Stimulated activated CD4-positive, alpha-beta T cell treated with anti-CD3 and anti-CD28 coated beads, Interleukin-15, amount 100 ng/mL, for 24 hours (primary cell): ENCODE measurements at regions not wholly inside any gene's neighbourhood (a gene's known extent, or its start where the extent isn't known, plus 50 kb on each side); places are given as distances from the start of the nearest gene placed in this dataset.
"Not testable (repeated sequence)": the region's sequence is repeated elsewhere in the genome, so short reads cannot be mapped to it uniquely, and the experiment has no call there.

ENCODE experiments used
- DNase-seq: peaks from one replicate; pipeline ENCODE4 v3.0.0-alpha.2; 2020

DNA sequence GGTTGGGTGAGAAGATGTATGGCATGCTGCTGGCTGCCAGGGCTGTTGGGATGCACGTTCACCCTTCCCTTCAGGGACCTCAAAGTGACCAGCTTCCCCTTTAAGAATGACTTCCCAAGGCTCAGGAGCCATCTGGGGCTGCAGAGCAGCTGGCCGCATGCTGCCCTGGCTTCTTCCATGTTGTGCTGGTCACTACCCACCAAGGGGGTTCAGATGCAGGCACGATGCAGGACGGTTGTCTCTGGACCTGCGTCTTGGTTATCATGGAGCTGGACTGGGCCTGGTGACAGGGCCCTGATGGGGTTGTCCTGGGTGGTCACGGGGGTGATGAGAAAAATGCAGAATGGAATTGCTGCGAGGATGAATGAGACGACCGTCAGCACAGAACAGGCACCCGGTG lies 297.8 kb downstream of the POTED start:
- DNase-seq = not testable (repeated sequence)

DNA sequence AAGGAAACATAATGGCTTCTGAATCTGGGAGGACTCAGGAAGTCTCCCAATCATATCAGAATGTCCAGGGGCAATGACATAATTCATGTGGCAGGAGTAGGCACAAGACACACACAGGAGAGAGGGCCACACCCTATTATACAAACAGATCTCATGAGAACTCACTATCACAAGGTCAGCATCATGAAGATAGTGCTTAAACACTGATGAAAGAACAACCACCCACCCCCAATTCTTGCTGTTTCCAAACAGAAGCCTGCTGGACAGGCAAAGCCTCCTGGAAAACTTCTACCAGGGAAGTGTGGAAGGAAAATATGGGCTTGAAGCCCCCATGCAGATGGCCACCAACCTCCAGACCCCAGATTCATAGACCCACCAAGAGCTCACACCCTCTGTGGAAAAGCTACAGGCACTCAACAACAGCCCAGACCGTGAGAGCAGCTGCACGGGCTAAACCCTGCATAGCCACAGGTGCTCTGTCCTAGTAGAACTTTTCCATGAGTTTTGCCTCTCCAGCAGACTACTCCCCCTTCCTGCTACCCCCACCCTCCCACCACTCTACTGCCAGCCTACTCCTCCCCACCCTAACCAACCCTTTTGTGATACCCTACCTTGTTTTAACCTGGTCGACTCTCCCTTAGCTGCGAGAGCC lies 287.1 kb downstream of the POTED start:
- not testable (repeated sequence) for DNase-seq

DNA sequence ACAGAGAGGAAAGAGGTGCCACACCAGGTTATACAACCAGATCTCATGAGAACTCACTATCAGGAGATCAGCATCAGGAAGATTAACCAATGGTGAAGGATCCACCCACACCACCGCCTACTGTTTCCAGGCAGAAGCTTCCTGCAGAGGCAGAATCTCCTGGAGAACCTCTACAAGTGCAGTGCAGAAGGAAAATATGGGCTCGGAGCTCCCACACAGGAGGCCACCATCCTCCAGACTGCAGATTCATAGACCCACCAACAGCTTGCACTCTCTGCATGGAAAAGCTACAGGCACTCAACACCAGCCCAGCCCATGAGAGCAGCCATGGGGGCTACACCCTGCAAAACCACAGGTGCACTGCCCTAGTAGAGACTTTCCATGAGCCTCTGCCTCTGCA lies 284.0 kb downstream of the POTED start:
- DNase-seq = not testable (repeated sequence)

DNA sequence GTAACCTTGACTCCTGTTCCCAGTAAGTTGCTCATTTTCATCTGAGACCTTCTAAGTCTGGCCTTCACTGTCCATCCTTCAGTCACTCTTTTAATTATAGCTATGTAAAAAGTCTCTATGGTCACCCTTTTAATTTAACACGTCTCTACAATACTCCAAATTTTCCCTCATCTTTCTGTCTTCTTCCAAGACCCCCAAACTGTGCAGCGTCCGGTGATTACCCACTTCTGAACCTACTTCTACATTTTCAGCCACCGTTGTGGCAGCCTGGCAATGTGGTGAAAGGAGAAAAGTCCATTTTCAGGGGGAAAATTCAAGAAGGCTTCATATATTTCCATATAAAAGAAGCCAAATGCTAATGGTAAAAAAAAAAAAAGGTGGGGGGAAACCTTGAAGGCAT lies 283.4 kb downstream of the POTED start:
- DNase-seq = not testable (repeated sequence)

DNA sequence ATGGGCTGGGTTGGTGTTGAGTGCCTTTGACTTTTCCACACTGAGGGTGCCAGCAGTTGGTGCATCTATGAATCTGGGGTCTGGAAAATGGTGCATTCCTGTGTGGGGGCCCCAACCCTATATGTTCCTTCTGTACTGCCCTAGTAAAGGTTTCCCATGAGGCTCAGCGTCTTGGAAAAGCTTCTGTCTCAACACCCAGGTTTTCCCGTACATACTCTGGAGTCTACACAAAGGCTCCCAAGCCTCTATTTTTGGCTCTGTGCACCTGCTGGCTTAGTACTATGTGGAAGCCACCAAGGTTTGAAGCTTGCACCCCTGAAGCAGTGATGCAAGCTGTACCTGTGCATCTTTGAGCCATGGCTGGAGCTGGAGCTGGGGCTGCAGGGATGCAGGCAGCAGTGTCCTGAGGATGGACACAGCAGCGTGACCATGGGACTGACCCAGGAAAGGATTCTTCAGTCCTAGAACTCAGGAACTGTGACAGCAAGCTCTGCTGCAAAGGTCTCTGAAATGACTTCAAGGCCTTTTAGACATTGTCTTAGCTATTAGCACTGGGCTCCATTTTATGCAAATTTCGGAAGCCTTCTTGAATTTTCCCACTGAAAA lies 282.7 kb downstream of the POTED start:
- DNase-seq = not testable (repeated sequence)

DNA sequence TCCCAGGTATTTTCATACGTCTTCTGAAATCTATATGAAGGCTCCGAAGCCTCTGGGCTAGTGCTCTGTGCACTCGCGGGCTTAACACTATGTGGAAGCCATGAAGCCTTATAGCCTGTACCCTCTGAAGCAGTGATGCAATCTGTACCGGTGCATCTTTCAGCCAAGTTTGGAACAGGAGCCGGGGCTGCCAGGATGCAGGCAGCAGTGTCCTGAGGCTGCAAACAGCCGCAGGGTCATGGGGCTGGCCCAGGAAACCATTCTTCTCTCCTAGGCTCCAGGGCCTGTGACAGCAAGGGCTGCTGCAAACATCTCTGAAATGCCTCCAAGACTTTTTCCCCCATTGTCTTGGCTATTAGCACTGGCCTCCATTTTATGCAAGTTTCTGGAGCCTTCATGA lies 279.6 kb downstream of the POTED start:
- DNase-seq = not testable (repeated sequence)

DNA sequence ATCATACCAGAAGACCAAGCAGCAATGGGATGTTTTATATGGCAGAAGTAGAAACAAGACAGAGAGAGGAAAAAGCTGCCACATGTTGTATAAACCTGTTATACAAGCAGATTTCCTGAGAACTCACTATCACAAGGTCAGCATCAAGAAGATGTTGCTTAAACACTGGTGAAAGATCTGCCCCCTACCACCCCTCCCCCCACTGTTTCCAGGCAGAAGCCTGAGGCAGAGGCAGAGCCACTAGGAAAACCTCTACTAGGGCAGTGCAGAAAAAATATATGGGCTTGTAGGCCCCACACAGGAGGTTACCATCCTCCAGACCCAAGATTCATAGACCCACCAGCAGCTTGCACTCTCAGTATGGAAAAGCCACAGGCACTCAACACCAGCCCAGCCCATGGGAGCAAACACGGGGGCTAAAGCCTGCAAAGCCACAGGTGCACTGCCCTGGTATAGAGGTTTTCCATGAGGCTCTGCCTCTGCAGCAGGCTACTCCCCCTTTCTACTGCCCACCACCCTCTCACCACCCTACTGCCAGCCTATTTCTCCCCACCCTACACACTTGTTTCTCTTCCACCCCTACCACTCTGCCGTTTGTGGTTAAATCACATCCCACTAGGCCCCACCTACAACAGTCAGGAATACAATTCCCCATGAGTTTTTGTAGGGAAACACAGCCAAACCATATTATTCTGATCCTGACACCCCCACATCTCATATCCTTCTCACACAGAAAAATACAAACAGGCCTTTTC lies 274.2 kb downstream of the POTED start:
- not testable (repeated sequence) for DNase-seq

DNA sequence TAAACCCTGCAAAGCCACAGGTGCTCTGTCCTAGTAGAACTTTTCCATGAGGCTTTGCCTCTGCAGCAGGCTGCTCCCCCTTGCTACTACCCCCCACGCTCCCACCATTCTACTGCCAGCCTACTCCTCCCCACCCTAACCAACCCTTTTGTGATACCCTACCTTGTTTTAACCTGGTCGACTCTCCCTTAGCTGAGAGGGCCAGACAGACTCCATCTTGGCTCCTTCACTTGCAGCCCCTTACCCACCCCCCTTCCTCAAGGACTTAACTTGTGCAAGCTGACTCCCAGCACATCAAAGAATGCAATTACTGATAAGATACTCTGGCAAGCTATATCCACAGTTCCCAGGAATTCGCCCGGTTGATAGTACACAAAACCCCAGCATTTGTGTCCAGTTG lies 267.9 kb downstream of the POTED start:
- DNase-seq = not testable (repeated sequence)

DNA sequence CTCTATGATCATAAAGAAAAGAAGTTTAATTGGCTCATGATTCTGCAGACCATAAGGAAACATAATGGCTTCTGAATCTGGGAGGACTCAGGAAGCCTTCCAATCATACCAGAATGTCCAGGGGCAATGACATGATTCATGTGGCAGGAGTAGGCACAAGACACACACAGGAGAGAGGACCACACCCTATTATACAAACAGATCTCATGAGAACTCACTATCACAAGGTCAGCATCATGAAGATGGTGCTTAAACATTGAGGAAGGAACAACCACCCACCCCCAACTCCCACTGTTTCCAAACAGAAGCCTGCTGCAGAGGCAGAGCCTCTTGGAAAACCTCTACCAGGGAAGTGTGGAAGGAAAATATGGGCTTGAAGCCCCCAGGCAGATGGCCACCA lies 267.4 kb downstream of the POTED start:
- DNase-seq = not testable (repeated sequence)

DNA sequence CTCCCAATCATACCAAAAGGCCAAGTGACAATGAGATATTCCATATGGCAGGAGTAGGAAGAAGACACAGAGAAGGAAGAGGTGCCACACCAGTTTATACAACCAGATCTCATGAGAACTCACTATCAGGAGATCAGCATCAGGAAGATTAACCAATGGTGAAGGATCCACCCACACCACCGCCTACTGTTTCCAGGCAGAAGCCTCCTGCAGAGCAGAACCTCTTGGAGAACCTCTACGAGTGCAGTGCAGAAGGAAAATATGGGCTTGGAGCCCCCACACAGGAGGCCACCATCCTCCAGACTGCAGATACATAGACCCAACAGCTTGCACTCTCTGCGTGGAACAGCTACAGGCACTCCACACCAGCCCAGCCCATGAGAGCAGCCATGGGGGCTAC lies 264.4 kb downstream of the POTED start:
- DNase-seq = not testable (repeated sequence)

DNA sequence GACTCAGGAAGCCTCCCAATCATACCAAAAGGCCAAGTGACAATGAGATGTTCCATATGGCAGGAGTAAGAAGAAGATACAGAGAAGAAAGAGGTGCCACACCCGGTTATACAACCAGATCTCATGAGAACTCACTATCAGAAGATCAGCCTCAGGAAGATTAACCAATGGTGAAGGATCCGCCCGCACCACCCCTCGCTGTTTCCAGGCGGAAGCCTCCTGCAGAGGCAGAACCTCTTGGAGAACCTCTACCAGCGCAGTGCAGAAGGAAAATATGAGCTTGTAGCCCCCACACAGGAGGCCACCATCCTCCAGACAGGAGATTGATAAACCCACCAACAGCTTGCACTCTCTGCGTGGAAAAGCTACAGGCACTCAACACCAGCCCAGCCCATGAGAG lies 245.1 kb downstream of the POTED start:
- DNase-seq = no peak

DNA sequence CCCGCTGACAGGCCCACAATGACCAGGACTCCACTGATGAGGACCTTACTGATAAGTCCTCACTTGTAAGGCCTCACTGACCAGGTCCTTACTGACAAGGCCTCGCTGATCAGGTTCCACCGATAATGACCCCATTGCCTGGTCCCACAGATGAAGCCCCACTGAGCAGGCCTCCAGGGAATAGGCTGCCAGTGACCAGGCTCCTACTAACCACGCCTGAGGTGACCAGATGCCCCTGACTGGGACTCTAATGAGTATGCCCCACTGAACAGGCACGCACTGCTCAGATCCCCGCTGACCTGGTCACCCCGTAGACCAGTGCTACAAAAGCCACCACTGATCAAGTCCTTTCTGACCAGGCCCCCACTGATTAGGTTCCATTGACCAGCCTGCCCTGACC lies 241.2 kb downstream of the POTED start:
- DNase-seq = not testable (repeated sequence)

DNA sequence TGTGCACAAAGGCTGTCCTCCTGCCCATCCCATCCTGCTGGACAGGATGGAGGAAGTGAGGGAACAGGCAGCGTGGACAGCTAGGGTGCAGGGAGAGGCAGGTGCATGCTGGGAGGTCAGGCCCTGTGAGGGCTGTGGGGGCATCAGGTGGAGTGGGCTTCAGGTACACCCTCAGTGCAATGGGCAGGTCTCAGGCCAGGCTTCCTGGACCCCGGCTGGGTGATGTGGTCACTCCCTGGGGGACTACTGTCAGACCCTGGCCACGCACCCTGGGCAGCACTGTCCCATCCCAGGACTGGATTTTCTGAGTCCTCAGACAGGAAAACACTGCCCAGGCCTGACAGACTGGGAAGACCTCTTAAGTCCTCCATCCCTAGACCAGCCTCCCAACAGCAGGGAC lies 239.9 kb downstream of the POTED start:
- DNase-seq = not testable (repeated sequence)

DNA sequence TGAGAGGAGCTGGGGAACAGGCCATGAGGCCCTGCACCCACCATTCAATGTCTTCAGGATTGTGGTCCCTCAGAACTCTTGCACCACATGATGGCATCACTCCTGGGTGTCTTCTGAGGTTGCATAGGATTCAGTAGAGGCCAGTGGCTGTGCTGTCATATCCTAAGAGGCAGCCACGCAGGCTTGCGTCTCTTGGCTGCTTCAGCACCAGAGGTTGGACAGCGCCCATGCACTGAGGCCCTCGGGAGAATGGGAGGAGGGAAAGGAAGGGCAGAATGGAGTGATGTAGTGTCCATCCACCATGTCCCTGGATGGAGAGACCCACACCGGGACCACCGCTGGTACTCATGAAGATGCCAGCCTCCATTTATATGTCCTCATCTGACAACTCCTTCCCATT lies 237.1 kb downstream of the POTED start:
- DNase-seq = not testable (repeated sequence)

DNA sequence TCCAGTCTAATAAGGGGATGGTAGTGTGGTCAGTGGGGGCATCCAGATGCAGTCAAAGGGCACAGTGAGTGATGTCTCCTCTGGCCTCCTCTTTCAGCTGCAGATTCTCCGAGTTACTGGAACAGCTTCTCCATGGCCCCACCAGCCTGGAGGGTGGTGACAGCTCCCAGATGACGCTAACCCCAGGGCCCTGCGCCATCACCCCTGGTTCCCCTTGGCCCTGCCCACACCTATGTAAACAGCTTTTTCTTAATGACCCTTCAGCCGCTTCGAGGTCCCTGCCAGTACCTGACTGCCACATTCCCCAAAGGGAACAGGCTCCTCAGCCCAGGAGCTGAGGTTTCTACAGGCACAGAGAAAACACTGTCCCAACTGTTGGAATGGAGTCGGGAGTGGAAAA lies 235.0 kb downstream of the POTED start:
- not testable (repeated sequence) for DNase-seq

DNA sequence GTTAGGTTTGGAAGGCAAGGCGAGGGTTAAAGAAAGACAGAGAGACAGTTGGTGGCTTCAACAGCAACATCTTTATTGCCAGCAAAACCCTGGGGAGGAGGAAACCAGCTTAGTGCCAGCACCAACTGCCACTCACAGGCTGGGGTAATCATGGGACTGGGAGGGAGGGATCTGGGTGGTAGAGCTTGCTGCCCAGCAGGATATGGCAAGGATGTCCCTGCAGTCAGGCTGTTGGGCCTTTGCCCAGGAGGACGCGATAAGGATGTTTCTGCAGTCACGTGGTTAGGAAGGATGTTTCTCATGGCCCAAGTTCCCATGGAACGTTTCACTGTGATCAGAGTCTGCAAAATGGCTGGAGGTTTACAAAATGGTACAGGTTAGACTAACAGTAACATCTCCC lies 233.5 kb downstream of the POTED start:
- not testable (repeated sequence) for DNase-seq

DNA sequence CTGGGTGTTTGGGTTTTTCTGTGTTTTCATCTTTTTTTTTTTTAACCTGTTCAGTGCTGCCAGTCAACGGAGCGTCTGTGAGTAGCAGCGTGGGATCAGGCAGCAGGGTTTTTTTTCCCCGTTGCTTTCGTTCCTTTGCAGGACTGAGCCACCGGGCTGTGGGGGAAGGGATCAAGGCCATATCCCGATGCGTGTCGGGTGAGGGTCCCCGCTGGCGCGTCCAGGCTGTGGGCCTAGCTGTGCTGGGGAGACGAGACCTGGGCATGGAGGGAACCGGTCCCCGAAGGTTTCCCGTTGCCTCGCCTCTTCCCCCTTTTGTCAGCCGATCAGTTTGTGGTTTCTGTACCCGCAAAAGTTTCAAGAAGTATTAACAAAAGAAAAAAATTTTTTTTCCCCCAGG lies 218.1 kb downstream of the POTED start:
- not testable (repeated sequence) for DNase-seq

DNA sequence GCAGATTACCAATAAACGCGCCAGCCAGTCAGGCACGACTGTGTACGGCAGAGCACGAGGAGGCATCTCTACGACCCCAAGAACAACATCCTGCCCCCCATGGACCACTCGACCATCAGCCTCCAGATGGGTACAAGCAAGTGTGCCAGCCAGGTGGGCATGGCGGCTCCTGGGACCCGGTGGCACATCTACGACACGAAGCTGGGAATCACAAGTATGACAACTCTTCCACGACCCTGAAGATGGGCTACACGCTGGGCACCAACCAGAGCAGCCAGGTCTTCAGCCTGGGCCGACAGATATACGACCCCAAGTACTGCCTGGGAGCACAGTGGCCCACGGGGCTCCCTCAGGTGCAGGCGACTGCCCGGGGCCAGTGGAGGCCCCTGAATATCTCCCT lies 217.6 kb downstream of the POTED start:
- DNase-seq = no peak

DNA sequence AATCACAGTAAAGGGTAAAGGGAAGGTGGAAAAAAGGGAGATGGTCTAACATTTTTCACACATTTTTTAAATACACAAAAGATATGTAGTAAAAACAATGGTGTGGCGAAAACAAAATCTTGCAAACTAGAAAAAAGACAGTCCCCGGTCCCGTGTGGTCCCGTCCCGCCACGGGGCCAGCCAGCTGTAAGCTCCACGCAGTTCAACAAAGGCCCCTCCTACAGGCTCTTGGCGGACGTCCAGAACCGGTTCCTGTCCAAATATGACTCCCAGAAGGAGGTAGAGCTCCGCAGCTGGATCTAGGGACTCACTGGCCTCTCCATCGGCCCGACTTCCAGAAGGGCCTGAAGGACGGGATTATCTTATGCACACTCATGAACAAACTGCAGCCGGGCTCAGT lies 216.9 kb downstream of the POTED start:
- DNase-seq = not testable (repeated sequence)

DNA sequence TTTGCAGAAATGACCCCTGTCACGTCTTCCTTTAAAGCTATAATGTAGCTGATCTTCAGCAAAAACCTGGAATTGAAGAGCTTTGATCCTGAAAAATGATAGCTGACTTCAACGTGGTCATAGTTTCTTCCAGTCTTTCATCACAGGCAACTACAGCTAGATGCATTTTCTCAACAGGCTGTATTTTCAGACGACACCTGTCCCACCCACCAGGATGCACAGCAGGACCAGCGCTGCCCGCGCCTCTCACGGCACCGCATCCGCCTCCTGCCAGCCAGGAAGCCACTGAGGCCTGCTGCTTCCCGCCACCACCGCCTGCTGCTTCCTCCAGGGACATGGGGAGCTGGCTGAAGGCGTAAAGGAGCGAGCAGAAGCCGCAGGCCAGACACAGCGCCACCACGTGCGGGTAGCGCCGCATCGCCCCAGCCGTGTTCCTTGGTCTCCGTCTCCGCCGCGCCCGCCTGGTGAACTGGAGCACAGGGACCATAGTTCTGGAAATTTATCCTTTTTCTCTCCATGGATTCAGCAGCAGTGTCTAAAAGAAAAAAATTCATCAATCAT lies 215.7 kb downstream of the POTED start:
- DNase-seq = not testable (repeated sequence)

DNA sequence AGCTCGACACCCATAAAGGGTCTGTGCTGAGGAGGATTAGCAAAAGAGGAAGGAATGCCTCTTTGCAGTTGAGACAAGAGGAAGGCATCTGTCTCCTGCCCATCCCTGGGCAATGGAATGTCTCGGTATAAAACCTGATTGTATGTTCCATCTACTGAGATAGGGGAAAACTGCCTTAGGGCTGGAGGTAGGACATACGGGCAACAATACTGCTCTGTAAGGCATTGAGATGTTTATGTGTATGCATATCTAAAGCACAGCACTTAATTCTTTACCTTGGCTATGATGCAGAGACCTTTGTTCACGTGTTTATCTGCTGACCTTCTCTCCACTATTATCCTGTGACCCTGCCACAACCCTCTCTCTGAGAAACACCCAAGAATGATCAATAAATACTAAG lies 210.7 kb downstream of the POTED start:
- DNase-seq = not testable (repeated sequence)

DNA sequence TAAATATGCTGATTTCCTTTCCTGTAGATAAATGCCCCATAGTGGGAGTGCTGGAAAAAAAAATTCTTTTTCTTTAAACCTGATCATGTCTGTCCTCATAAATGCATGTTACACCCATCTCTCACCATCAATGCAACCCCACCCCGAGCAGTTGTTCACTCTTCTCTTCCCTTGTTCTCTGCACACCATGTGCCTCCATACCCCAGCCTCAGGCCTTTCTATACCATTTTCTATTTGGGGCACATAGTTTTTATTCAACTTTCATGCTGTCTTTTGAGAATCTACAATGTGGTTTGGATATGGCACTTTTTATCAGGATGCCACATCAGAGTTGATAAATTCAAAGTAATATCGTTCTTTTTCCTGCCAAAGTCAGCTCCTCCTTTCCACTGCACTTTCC lies 202.6 kb downstream of the POTED start:
- DNase-seq = not testable (repeated sequence)

DNA sequence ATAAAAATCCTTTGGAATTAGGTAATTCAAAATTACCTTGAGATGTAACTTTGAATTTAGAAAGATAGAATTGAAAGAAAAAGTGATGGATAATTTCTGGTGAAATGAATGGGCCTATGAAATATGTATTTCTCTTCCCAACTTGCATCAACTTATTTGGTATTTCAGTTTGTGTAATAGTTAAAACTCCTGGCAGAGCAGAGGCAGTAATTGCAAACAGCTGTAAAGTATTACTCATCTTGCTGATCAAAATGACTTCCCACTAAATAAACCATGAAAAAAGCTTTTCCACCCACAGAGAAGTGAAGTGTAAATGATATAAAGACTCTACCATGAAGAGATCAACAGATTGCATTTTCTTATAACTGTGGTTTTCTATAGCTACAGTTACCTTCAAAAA lies 201.0 kb downstream of the POTED start:
- DNase-seq = not testable (repeated sequence)

DNA sequence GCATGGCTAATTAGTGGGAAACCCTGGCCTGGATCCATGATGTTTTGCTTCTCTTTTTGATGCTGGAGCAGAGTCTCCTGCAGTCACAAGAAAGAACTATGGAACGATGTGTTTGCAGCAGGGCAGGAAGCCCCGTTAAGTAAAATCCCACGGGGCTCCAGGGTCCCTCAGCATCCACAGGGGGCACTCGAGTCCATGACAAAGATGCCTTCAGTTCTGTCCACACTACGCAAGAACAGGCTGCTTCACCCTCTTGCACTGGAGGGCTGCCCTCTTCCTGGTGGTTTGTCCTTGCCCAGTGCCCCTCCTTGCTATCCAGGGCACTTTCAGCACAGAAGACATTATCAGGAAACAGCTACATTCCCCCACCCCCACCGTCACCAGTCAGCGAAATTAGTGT lies 196.9 kb downstream of the POTED start:
- not testable (repeated sequence) for DNase-seq
